NCI-H774 (cell line): ENCODE measurements at regions not wholly inside any gene's neighbourhood (a gene's known extent, or its start where the extent isn't known, plus 50 kb on each side); places are given as distances from the start of the nearest gene placed in this dataset.
"Not testable (repeated sequence)": the region's sequence is repeated elsewhere in the genome, so short reads cannot be mapped to it uniquely, and the experiment has no call there.

Experiments used
- DNase-seq: peaks from one replicate; lab custom pipeline; 2025; lab: John Stamatoyannopoulos, UW

GRCh38 chr1:232715154-232715553 is 85.2 kb upstream of the SIPA1L2 start:
- DNase-seq, result no peak

- DNase-seq, result not testable (repeated sequence)
Observed at GRCh38 chr1:232717911-232718310, 87.3 kb upstream of the MAP10 start.

- no peak for DNase-seq
Observed at GRCh38 chr1:232718928-232719927, 86.0 kb upstream of the MAP10 start.

GRCh38 chr1:232722626-232723025 is 82.6 kb upstream of the MAP10 start:
- no peak for DNase-seq

- DNase-seq, result no peak
Observed at GRCh38 chr1:232725305-232726047, 79.7 kb upstream of the MAP10 start.

- DNase-seq, result no peak
Observed at GRCh38 chr1:232726048-232726779, 79.0 kb upstream of the MAP10 start.

- DNase-seq, result no peak
Observed at GRCh38 chr1:232728507-232729263, 76.5 kb upstream of the MAP10 start.

- DNase-seq, result no peak
Observed at GRCh38 chr1:232732344-232732910, 72.8 kb upstream of the MAP10 start.

GRCh38 chr1:232737917-232738316 is 67.3 kb upstream of the MAP10 start:
- no peak for DNase-seq

- DNase-seq, result no peak
Observed at GRCh38 chr1:232743999-232744398, 61.2 kb upstream of the MAP10 start.

- no peak for DNase-seq
Observed at GRCh38 chr1:232744847-232745246, 60.4 kb upstream of the MAP10 start.

GRCh38 chr1:232745698-232746097 is 59.5 kb upstream of the MAP10 start:
- DNase-seq, result not testable (repeated sequence)

GRCh38 chr1:232748910-232749368 is 56.3 kb upstream of the MAP10 start:
- no peak for DNase-seq

GRCh38 chr1:232751393-232752140 is 53.6 kb upstream of the MAP10 start:
- DNase-seq, result no peak

- DNase-seq, result no peak
Observed at GRCh38 chr1:232752365-232752764, 52.9 kb upstream of the MAP10 start.

GRCh38 chr1:232754930-232755329 is 50.3 kb upstream of the MAP10 start:
- no peak for DNase-seq
